GM21447 (cell line): ENCODE measurements at regions not wholly inside any gene's neighbourhood (a gene's known extent, or its start where the extent isn't known, plus 50 kb on each side); places are given as distances from the start of the nearest gene placed in this dataset.
"Not testable (repeated sequence)": the region's sequence is repeated elsewhere in the genome, so short reads cannot be mapped to it uniquely, and the experiment has no call there.

Experiments used
- ATAC-seq: cut with Tn5 transposase; IDR thresholded peaks from one replicate; pipeline ENCODE4 v1.9.1; 2021; ENCODE audit not compliant: unreplicated experiment

- ATAC-seq: no peak
These were observed 799.3 kb upstream of the NUDT12 start for GRCh38 chr5:104361932-104362331.

GRCh38 chr5:104355350-104355749, 792.8 kb upstream of the NUDT12 start:
- ATAC-seq: no peak

- no peak for ATAC-seq
These were observed 790.8 kb upstream of the NUDT12 start for GRCh38 chr5:104353371-104353770.

GRCh38 chr5:104352954-104353353, 790.4 kb upstream of the NUDT12 start:
- no peak for ATAC-seq

- ATAC-seq: no peak
These were observed 784.6 kb upstream of the NUDT12 start for GRCh38 chr5:104347119-104347708.

GRCh38 chr5:104345222-104346016, 782.8 kb upstream of the NUDT12 start:
- ATAC-seq: no peak

GRCh38 chr5:104344809-104345208, 782.2 kb upstream of the NUDT12 start:
- no peak for ATAC-seq

GRCh38 chr5:104327801-104328200, 765.2 kb upstream of the NUDT12 start:
- ATAC-seq: no peak

GRCh38 chr5:104326966-104327365, 764.4 kb upstream of the NUDT12 start:
- no peak for ATAC-seq

- ATAC-seq: no peak
These were observed 762.8 kb upstream of the NUDT12 start for GRCh38 chr5:104325356-104325755.

GRCh38 chr5:104316676-104317075, 754.1 kb upstream of the NUDT12 start:
- ATAC-seq: not testable (repeated sequence)

GRCh38 chr5:104312481-104312880, 749.9 kb upstream of the NUDT12 start:
- ATAC-seq: no peak

GRCh38 chr5:104305602-104306001, 743.0 kb upstream of the NUDT12 start:
- no peak for ATAC-seq

GRCh38 chr5:104299998-104300706, 737.6 kb upstream of the NUDT12 start:
- no peak for ATAC-seq

- ATAC-seq: no peak
These were observed 735.9 kb upstream of the NUDT12 start for GRCh38 chr5:104298518-104298917.

- no peak for ATAC-seq
These were observed 734.5 kb upstream of the NUDT12 start for GRCh38 chr5:104297076-104297475.

GRCh38 chr5:104295991-104296390, 733.4 kb upstream of the NUDT12 start:
- ATAC-seq: no peak

GRCh38 chr5:104283136-104283535, 720.5 kb upstream of the NUDT12 start:
- no peak for ATAC-seq

- no peak for ATAC-seq
These were observed 711.1 kb upstream of the NUDT12 start for GRCh38 chr5:104273725-104274124.

GRCh38 chr5:104267320-104268015, 704.9 kb upstream of the NUDT12 start:
- ATAC-seq: no peak

GRCh38 chr5:104266161-104266560, 703.6 kb upstream of the NUDT12 start:
- ATAC-seq: no peak
